OCI-LY7 (cell line): ENCODE measurements at regions not wholly inside any gene's neighbourhood (a gene's known extent, or its start where the extent isn't known, plus 50 kb on each side); places are given as distances from the start of the nearest gene placed in this dataset.

Source experiments
- CTCF ChIP-seq: fragments of 200-600 bp; sonication (generic); conservative IDR thresholded peaks from 2 replicates; pipeline ENCODE4 v1.5.1; 2014; ENCODE audit warnings: mild to moderate bottlenecking, antibody characterized with exemption, low read length, moderate library complexity, mixed read lengths
- EZH2phosphoT487 ChIP-seq: fragments of 200-600 bp; sonication (generic); IDR thresholded peaks from 2 replicates; pipeline ENCODE4 v1.6.1; 2018; ENCODE audit warnings: low read depth, borderline replicate concordance, mild to moderate bottlenecking, mixed run types, antibody characterized with exemption, low read length, moderate library complexity, mixed read lengths

- TF ChIP-seq EZH2phosphoT487 (no peak), CTCF (no peak)
Measured at GRCh38 chr10:52864201-52865106, 91.9 kb upstream of the MBL2 start.
